NCI-H82 (cell line): ENCODE measurements at regions not wholly inside any gene's neighbourhood (a gene's known extent, or its start where the extent isn't known, plus 50 kb on each side); places are given as distances from the start of the nearest gene placed in this dataset.
A peak's percentile ranks its signal among the peaks of the same experiment; 100 is the strongest.

ENCODE experiments used
- DNase-seq: peaks from one replicate; lab custom pipeline; 2025; lab: John Stamatoyannopoulos, UW

DNA sequence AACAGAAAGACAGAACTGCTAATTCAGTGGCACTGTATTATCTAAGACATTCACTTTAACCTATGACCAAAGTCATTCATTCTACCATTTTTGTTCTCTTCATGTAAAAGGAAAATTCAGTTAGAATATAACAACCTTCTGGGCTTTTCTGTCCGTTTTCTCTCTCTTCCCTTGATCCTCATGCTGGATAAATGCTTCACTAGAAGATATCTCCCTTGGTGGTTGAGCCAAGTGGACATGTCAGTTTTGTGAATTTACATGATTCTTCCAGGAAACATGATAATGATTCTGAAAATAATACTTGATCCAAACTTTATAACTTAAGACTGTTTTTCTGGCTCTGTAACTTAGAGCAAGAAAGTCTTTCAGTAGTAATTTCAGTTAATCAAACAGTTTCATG, 1012.2 kb downstream of the SQOR start:
- DNase-seq: no peak

DNA sequence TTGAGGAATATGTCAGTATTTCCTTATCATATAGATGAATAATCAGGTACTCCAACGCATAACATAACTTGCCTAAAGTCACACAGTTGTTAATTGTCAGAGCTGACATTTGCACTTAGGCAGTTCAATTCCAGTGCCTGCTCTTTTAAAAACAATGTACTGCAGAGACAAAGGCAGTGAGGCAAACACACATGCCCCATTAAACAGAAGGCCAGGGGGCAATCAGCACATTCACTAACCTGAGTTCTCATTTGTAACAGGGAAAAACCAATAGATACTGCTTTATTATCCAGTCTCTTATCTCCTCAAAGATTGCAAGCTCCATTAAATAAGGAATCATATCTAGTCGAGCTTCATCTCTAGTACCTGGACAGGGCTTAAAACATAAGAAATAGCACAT, 1017.4 kb downstream of the SQOR start:
- DNase-seq: no peak

DNA sequence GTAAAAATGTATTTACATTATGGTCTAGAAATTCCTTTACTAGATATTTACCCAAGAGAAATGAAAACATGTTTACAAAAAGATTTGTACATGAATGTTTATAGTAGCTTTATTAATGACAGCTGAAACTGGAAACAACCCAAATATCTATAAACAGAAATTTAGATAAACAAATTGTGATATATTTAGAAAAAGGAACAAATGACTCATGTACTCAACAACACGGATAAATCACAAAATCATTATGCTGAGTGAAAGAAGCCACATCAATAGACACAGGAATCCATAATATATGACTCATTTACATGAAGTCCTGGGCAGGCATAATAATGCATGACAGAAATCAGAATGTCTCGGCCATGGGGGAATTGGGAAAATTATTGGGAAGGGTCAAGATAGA, 1020.2 kb downstream of the SQOR start:
- no peak for DNase-seq

DNA sequence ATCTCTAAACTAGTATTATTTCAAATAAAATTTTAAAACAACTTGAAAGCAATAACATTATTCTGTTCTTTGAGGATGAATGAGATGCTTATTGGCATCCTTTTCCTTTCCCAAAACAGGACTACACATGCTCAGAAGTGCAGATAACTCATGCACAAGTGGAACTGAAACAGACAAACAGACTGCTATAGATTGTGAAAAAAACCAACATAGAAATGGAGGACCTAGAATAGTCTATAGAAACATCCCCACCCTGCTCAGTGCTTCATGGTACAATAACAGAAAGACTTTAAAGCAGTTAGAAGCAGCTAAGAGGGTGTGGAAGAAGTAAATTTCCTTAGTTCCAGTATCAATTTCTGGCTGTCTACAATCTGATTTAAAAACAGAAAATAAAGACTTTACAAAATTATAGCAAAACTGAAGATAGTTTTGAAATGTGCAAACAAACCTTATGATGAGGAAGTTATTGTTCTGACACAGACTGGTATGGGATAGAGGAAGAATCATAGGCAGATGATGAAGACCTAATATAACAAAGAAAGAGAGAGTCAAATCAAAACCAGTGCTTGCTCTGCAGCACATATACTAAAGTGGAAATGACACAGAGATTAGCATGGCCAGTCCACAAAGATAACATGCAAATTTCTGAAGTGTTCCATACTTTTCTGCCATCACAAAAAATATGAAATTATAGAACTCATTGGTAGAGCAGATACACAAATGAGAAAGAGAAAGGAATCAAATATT, 1025.4 kb downstream of the SQOR start:
- no peak for DNase-seq

DNA sequence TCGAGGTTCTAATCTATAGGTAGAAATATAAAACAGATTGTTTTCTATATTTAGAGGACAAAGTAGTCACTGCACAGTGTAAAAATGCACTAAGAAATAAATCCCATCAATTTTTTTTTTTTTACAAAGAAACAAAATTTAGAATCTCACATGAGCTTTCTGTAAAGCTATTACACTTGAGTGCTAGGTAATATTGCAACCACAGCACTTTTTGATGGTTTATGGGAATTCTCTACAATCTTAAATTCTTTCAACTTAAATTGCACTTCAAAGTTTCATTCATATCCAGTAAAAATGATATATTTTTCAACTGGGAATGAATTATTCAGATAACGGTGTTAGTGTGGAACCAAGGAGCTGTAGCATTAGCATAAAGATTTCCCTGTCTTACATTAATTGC, 1035.4 kb downstream of the SQOR start:
- no peak for DNase-seq

DNA sequence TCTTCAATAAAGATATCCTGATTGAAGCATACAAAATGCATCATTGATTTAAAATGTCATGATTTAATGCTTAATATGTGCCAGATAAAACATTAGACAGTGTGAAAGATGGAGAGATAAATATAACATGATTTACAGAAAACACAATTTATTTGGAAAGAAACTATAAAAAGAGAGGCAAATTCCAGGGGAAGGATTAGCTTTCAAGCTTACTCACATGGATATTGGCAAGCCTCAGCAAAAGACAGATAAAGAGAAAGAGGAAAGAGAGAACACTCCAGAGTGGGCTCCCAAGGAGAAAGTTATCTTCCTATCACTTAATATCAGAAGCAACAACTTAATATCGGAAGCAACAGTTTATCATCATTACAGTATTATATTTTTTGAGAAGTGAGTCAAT, 1036.5 kb downstream of the SQOR start:
- DNase-seq: no peak

DNA sequence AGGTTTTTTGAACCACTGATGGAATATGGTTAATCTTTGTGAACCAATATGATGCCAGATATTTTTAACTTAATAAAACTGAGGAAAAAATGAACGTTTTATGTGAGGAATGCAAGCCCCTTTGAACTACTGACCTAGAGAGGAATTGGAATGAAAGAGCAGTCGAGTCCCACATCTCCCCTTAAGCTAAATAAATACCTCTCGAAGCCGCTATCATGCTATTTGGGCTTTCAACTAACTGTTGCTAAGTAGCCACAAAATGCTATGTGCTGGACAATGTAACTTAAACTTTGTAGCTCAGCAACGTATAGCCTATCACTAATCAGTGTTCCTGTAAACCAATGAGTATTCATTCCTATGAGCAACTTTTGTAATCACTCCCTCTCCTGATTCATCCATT, 1037.2 kb downstream of the SQOR start:
- DNase-seq: no peak

DNA sequence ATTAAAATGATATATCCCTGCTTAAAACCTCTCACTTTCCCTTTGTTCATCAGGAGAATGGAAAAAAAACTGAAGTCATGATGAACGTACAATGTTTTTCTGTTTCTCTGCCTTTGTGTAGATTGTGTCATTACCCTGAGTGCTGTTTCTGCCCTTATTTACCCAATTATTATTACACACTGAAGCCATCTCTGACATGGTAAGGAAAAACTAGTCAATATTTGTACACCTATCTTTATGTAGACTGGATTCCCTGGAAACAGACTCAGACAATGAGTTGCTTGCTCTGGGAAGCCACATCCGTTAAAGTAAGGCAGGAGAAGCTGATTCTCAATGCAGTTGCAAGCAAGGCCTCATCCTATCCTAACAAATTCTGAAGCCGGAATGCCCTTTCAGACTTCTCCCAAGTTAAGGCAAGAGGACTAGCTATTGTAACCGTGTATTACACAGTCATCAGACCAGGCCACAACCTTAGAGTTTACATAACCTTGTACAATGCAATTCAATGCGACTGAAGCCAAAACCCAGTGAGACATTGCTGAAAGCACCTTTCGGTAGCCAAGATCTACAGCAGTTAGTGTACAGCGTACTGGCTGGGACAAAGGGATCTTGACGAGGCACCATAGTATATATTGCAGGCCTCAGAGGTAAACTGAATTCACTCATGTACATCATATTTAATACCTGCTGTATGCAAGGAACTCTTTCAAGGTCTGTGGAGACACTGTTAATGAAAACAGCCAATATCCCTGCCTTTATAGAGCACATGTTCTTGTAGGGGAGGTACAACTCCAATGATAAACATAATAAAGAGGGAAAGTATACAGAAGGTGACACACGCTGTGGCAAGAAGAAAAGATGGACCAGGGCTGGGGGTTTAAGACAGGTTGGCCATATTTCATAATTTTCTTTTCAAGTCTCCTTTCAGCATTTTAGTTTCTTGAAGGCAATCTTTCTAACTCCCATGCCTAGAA, 1040.8 kb upstream of the SEMA6D start:
- DNase-seq: no peak

DNA sequence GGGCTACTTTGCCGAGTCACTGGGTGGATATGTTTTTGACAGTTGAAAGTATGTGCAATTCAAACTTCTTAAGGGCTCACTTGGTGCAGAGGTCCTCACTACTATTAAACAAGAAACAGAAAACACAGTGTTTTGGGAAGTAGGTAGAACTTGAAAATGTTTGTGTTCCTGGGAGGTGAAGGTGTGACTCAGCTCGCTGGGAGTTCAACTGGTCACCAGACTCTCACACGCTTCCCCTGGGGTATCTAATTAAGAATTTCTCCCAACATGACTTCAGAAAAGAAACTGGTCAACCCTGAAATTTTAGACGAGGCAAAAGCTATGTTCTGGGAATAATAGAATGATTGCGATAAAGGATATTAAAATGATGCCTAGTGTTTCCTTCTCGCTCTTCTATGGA, 1039.8 kb upstream of the SEMA6D start:
- no peak for DNase-seq

DNA sequence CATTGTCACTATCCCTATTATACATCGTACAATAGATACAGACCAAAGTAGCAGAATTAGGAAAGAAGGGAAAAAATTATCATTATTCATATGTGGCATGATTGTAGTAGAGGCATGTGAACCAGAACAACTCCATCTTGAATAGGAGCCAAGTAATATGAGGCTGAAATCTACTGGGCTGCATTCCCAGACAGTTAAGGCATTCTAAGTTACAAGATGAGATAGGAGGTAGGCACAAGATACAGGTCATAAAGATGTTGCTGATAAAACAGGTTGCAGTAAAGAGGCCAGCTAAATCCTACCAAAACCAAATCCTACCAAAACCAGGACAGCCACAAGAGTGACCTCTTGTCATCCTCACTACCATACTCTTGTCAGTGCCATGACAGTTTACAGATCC, 1035.4 kb upstream of the SEMA6D start:
- no peak for DNase-seq

DNA sequence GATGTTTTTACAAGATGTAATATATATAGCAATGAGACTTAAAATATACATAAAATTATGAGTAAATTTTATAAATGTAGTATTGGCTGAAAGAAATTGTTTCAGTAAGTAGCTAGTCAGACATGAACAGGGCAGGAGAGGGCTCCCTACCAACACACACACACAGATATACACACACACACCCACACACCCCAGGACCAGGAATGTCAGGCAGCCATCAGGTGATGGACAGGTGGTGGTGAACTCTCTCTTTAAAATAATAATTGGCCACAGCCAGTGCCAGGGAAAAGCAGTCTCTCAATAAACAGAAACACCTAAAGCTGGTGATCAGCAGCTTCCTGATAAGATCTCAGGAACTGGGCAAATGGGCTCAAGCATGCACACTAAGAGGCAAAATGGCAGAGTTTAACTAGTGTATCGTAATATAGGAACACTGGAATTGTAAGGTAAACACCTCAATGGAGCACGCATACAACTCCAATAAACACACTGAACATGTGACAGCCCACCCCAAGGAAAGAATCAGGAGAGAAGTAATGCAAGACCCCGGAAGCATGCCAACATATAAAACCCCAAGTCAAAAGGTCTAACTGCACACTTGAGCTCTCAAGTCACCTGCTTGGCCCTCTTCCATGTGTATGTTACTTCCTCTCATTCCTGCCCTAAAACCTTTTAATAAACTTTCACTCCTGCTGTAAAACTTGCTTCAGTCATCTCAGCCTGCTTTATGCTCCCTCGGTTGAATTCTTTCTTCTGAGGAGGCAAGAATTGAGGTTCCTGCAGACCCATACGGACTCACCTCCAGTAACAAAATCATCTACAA, 1034.1 kb upstream of the SEMA6D start:
- DNase-seq: no peak

DNA sequence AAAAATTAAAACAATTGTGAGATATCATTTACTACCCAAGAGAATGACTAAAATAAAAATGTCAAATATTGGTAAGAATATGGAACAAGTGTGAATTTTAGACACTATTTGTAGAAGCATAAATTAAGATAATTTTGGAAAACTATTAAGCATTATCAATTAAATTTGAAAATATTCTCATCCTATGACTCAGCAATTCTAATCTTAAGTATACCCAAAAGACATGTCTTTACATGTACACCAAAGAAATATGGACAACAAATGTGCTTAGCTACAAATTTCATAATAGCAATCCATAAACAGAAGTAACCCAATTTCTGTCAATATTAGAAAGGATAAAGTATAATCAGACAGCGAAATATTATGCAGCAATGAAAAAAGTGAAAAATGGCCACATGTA, 1032.2 kb upstream of the SEMA6D start:
- no peak for DNase-seq

DNA sequence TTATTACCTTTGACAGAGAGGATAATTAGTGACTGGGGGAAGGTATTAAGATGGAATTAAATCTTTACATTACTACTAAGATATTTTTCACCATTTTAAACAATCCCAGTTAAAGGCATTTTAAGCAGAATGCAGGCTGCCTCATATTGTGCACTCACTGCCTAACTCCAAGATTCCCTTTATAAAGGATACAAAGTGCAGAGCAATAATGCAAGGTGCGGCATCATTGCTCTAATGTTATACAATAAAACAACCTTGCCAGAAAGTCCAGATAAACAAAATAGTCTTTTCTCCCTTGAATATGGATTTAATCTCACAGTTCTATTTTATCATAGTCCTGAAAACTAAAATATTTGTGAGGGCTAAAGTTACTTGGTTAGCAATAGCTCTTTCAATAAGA, 1031.6 kb upstream of the SEMA6D start:
- DNase-seq: no peak

DNA sequence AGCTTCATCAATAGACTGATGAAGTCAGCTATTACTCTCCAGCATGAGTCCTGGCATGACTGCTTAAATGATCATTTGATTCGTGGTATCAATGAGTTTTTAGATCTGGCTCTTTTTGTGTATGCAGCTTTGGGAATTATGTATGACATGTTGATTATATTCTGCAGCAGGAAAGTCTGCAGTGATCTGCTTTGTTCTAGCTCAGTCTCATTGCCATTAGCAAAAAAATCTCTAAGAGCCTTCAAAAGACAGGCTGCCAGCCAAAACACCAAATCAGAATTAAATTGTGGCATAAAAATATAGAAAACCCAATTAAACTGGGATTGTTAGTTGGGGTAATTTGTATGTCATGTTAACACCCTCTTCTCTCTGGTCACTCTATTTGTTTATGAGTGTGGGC, 1021.0 kb upstream of the SEMA6D start:
- DNase-seq: no peak

DNA sequence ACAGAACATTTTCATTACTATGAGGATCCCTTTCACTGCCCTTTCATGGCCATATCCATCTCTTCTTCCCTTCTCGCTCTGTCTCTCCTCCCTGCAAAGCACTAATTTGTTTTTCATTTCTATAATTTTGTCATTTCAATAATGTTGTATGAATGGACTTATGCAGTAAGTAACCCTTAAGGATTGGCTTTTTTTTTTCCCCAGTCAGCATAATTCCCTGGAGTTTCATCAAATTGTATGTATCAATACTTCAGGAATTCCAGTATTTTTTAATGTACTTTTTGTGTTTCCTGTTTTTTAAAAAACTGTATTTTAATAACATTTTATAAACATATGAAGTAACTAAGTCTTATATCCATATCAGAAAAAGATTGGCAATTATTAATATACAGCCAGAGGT, 1016.0 kb upstream of the SEMA6D start:
- DNase-seq: no peak

DNA sequence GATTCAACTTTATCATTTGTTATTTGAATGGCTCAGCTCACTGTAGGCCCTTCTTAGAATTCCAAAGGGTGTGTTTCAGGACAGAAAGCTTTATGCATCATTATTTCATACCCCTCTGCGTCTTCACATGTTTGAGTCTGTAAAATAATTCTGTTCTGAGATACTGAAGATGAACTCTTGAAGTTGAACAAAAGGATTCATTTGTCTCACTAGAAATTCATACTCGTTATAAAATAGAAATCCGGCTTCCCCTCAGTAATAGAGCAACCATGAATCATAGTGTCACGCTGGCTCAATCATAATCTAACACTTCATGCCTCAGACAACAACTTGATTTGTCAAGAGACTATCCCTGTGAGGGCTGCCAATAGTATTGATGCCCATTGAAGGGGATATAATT, 1015.4 kb upstream of the SEMA6D start:
- no peak for DNase-seq

DNA sequence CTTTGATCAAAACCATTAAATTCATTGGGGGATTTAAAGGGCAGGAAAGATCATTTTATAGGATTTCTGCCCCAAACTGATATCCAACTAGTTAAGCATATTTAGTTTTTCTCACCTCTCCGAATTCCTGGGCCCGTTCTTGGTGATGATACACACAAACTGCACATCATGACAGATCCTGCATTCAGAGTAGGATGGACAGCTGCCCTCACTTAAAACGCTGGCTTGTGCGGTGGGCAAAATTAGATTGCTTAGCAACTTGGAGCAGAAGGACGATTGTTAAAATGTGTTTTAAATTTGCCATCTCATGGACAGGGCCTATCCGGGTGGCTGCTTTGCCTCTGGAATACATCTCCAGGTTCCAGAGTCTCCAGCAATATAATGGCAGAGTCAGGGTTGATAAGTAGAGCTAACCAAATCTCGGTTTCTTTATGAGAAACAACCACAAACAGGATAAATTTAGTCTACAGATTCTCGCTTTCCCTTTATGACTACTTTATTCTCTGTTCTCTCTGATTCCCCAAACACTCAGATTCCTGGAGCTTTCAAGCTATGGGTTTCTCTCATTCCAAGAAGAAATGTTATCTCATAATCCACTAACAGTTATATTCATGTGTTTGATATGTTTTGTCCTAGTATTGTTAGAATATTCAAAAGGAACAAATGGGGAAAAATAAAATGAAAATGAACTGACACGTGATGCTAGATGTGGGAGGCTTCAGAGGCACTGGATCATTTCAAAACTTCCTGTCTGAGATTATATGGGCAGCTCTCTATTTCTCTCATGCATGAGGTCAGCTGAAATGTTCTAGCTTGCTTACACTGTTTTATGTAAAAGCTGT, 1014.1 kb upstream of the SEMA6D start:
- DNase-seq: no peak

DNA sequence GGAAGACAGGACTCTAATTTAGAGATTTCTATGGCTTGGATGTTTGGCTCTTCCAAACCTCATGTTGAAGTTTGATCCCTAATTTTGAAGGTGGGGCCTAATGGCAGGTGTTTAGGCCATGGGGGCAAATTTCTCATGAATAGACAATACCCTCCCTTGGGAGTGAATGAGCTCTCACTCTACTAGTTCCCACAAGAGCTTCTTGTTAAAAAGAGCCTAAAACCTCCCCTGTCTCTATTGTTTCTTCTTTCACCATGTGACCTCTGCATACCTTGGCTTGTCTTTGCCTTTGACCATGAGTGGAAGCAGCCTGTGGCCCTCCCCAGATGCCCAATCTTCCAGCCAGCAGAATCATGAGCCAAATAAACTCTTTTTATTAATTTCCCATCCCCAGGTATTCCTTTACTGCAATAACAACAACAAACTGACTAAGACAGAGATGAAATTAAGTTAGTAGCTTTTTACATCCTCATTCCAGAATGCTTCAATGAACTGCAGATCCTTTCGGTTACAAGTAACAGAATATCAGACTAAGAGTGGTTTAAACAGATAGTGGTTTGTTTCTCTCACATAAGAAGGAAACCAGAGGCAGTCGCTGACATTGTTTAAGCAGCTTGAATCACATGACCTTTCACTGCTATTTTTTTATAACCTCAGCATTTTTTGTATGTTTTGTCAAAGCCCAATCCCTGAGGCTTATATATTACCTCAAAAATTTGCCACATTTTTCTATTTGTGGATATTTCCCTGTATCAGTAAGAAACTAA, 1013.3 kb upstream of the SEMA6D start:
- DNase-seq: no peak

DNA sequence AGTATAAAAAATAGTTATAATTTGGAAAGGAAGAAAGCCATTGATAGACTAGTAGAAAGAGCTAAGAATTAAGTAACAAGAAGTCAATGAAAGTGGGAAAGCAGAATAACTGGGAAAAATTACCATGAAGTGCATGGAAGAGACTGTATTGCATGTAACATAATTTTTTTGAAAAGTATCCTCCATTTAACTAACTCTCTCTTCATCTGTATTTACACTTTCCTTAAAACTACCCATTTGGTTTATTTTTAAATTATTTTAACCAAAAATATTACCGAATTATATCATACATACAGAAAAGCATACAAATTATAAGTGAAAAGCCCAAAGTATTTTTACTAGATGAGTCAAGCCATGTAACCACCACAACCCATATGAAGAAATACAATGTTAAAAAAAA, 1009.9 kb upstream of the SEMA6D start:
- no peak for DNase-seq

DNA sequence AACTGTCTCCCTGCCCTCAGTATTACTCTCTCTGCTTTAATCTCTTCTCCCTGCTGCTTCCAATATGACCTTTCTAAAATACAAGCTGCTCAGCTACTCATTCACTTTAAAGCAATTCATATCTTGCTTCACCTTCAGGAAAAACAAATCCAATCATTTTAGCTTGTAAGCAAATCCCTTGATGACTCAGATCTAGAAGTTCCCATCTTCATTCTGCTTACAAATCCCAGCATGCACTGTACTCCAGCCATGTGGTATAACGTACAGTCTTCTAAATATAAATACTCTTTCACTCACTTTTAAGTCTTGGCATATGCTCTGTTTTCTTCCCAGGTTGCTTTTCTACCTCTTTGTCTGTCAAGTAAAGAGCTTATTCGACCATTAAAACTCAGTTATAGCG, 1009.1 kb upstream of the SEMA6D start:
- DNase-seq: peak; percentile 37
